ENCODE measurements at regions not wholly inside any gene's neighbourhood (a gene's known extent, or its start where the extent isn't known, plus 50 kb on each side); places are given as distances from the start of the nearest gene placed in this dataset.
"Not testable (repeated sequence)": the region's sequence is repeated elsewhere in the genome, so short reads cannot be mapped to it uniquely, and the experiment has no call there.

DNA sequence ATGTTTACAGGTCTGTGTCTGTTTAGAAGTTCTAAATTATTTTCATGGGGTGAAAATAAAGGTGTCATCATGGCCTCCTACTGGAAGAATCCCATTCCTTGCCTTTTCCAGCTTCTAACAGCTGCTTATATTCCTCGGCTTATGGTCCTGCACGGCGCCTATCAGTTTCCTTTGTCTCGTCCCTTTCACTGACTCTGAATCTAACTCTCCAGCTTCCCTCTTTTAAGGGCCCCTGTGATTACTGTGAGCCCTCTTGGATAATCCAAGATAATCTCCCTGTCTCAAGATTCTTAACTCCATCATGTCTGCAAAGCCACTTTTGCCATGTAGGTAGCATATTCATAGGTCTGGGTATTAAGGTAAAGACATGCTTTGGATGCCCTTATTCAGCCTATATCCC lies 441.0 kb upstream of the ERCC4 start:
- DNase-seq: no peak

DNA sequence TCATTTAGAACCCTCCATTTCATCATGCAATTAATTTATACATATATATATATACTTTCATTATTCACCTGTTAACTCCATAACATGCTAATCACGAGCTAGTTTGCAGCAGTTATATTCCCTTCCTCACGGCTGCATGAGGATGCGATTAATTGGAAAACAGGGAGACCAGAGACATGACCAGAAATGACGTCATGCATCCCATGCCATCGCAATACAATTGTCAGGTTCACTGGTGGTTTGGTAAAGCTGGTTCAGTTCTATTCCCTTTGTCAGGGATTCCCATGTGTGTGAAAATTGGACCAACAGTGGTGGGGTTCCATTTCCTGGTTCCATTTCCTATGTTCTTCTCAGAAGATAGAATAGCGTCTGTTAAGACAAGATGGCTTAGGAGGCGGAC lies 440.4 kb upstream of the ERCC4 start:
- no peak for DNase-seq

DNA sequence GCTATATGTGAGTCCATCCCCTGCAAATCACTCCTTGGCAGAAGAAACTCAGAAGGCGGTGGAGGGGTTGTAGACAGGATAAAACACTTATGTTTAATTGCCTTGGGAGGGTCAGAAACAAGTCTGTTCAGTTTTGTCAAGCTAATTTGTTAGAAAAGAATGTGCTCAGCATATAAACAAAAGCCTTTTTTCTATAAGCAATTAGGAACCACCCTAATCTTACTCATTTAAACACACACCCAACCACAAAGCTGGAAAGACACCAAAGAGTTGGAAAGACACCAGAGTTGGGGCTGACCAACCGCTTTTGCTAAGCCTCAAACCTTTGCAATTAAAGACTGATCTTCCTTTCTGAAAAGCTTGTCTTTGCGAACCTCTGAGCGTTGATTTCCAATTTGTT lies 439.2 kb upstream of the ERCC4 start:
- no peak for DNase-seq

DNA sequence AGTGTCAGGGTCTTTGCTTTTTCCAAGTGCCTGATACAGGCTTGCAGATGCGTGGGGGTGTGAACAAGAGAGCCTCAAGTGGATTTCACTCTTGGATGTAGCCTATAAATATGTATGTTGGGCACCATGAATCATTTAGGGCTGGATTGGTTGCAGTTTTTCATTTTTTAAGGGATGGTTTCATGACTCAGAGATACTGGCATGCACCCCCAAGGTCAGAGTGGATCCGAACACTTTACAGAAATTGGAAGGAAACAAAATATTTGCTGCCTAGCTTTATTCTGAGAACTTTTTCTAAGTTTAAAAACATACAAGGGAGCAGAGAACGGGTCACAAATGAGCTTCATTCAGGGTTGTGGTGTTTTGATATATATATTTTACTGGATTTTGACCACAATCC lies 436.8 kb upstream of the ERCC4 start:
- no peak for DNase-seq

DNA sequence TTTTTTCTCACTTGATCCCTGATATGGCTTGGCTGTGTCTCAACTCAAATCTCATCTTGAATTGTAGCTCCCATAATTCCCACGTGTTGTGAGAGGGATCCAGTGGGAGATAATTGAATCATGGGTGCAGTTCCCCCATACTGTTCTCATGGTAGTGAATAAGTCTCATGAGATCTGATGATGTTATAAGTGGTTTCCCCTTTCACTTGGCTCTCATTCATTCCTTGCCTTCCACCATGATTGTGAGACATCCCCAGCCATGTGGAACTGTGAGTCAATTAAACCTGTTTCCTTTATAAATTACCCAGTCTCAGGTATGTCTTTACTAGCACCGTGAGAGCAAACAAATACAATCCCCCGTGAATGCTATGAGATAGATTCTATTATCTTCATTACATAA lies 430.5 kb upstream of the ERCC4 start:
- DNase-seq: not testable (repeated sequence)

DNA sequence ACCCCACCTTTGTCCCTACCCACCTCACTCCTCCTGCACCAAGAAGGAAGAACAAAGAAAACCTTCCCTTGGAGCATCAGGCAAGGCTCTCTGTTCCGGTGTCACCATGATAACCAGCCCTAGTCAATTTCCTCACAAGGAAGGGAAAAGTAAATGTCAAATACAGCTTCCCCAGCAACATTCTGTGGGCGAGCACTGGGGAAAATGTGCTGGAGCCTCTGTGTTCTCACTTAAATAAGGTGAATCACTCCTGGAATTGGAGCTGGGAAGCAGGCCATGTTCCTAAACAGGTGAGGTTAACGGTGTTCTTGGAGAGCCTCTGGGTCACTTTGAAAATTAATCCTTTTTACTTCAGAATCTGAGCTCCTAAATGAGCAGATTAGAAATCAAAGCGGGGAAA lies 427.9 kb upstream of the ERCC4 start:
- DNase-seq: no peak

DNA sequence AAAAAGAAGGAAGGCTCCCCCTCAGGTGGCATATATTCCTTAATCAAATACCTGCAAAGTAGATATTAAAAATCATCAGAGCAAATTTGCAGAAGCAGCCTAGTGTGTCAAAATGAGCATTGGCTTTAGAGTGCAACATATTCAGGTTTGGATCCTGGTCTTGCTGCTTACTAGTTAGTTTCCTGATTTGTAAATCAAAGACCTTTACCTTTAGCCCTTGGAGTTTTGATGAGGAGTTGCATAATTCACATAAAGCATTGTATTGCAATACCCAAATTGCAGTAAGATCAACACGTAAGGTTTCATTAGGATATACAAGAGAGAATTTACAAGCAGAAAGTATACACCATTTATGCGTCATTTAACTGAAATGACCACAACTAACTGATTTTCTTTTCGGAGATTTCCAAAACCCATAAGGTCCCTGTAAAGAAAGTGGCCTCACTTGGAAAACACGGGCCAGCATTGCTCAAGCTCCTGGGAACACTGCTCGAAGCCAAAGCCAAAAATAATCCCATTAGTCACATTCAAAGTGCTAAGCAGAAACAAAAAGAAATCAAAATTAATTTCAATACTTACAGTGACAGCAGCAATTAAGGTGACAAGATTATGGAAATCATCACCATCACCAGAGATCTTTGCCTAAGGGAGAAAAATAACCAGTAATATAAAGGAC lies 415.9 kb upstream of the ERCC4 start:
- DNase-seq: no peak

DNA sequence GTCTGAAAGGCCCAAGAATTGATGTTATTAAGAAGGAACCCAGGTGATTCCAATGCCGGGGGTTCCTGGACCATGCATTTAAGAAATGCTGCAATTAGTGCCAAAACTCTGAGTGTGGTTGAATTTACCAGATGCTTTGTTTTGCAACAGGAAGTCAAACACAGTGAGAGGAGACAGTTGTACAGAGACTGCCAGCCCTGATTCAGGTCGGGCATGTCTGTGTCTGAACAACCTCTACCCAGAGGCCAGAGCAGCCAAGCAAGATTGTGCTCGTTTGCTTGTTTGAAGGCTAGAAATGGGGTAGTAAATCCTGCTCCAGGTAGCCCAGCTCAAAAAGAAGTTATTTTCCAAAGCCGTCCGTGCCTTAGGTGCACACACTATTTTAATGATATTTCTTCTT lies 412.4 kb upstream of the ERCC4 start:
- DNase-seq: no peak

DNA sequence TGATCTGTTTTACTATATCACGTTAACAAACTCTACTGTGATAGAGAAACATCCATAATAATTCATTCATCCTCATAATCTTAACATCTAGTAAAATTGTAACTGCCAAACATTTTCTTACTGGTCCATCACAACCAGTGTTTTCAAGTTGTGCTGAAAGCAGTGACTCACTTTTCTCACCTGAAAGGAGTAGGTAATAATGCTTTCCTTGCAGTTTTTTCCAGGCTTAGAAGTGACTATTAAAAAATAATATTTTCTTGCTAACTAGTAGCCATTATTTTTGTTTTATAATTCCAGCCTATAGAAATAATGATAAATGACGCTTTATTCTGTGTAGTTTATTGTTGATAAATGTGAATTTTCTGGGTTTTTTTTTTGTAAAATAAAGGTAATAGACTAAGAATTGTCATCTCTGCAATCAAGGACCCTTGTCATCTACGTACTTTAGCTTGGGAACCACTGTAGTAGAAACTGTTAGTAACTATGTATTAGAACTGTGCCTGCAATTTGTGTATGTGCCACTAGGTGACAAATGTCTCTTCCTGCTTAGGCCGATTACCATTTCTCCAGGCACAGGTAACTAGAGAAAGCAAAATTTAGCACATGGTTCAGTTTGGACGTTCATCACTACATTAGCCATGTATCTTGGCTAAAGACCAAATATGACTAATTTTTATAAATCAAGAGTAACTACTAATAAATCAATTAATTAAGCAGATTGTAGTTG lies 409.4 kb upstream of the ERCC4 start:
- DNase-seq: no peak

DNA sequence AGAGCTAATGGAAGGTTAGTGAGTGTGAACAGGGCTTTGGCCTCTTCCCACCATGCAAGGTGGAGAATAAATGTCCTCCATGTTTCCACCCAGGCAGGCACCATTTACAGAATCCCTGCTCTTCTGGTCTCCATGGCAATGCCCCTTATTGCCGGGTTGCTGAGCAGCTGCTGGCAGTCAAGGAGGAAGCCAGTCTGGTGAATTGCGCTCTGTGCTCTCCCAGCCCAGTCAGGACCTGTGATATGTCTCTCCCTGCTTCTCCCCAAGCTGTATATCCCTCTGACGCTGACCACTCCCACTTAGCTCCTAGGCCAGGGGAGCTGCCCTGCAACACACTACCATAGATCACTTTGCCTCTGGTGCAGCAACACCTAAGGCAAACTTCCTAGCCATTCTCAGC lies 402.1 kb upstream of the ERCC4 start:
- DNase-seq: no peak

DNA sequence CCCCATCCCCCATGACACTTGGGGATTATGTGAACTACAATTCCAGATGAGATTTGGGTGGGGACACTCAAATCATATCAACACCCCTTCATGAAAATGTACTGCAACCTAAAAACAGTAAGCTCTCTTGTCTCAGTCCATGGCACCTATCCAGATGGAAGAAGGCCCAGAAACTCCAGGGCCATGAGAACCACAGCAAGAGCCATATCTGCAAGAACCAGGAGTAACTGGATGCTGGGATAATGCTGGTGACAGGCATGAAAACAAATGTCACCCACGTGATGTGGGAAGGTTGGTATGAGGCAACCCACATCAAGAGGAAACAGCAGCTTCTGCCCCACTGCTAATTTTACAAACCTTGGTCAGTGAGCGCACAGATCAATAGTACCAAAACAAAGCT lies 400.1 kb upstream of the ERCC4 start:
- DNase-seq: no peak

DNA sequence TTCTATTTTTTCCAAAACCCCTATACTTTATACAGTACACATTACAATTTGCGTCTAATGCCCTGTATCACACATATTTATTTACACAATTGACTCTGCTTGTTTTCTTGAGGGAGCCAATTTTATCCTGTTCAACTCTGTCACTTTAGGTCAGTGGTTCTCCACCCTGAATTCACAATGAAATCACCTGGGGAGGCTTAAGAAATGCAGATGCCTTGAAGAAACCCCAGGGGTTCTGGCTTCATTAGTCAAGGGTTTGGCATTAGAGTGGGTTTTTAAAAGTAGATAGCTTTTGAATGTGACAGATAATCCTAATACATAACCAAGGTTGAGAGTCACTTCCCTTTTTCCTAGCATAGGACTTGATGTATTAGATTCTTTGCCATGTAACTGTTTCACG lies 398.6 kb upstream of the ERCC4 start:
- DNase-seq: no peak

DNA sequence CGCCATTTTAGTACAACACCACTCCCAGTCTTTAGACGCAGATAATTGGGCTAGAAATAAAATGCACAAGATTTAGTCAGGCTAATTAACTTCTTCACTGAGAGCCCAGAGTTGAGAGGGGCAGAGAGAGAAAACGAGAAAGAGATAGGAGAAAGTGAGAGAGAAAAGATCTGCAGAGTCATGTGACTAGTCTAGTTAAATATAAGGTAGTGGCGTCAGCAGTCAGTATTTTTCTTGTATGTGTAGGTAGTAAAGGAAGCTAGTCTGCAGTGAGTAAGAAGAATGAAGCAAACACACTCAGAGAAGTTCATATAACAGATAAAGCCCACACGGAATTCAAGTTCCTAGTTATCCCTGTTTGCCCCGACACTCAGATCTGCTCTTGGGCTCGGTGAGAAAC lies 392.6 kb upstream of the ERCC4 start:
- DNase-seq: no peak

DNA sequence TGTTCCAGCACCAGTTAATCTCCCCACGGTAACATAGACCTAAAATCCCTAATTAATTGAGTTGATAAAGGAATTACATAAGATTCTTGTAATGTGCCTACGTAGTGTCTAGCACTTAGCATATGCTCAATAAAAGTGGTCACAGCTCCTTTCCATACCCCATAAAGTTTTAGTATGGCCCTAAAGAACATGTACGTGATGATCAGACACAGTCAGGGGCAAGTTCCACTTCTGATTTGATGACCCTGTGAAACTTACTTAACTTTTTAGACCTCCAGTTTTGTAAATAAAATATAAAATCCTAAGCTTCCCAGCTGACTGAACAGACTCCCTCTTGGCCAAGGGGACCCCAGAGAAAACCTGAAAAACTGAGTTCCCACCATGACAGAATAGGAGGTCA lies 391.3 kb upstream of the ERCC4 start:
- DNase-seq: no peak

DNA sequence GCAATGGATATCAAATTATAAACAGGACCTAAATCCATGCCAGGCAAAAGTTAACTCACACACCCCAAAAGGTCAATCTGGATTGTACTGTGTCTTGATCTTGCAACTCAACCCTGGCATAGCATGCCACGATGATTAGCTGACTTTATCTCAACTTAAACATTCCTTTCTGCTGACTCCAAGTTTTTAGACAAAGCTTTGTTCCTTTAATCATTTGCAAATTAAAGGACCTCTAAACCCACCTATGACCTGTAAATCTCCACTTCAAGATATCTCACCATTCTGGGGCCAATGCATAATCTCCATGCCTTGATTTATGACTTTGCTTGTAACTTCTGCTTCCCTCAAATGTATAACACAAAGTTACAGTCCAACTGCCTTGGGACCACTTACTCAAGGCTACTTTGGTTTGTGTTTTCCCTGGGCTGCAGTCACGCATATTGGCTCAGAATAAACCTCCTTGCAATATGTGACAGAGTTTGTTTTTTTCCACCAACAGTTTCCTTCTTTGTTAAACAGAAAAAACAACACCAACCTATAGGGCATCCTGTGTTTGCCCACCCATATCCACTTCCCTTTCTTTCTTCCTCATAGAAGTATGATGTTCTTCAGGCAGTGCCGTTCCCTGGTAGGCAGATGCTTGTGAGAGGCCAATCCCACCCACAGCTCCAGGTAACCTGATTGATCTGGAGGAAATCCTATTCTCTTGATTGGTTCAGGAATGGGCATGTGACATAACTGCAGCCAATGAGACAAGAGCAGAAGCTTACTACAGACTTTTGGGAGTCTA lies 390.6 kb upstream of the ERCC4 start:
- no peak for DNase-seq

DNA sequence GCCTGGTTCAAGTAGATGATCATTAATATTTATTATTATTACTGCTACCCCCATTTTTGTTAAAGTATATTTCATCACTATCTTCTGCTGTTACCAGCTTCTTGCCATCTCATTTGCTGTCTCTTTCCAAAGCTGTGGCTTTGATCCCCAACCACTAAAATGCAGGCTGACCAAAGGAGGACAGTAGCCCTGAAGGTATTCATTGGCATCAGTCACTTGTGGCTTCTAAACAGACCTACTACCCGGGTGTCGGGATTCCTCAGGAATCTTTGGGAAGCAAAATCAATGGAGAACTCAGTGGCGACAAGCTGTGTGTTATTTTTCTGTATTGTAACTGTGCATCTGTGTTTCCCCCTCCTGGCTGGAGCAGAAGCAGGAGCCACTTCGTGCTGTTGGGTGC lies 379.2 kb upstream of the ERCC4 start:
- DNase-seq: no peak

DNA sequence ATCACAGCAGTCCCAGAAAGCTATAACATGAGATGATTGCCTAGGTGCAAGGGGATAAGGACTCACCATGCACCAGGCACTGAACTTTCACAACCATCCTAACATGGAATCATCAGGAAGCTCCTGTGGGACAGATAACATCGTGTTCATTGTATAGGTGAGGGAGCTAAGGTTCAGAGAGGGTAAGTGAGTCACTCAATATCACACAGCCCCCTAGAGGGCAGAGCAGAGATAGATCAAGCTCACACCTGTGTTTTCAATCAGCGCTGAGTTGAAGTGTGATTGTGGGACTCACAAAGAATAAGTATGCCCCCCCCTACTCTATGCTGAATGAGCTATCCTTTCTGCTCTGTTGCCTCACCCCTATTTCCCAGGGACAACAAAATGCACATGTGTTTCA lies 377.7 kb upstream of the ERCC4 start:
- DNase-seq: no peak

DNA sequence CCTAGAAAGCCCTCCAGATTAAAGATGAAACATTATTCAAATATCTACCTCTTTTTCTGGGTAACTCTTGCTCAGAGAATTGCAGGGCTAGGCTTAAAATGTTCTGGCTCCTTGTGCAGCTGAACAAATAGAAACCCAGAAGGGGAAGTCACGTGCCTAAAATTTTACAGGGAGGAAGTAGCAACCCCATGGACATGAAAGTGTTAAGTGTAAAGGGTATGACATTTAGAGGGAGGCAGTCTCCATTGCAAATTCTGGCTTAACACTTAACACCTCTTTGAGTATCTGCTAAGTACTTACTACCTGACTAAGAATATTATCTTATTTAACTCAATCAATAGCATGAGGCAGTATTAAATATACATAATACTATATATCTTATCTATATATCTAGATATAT lies 376.1 kb upstream of the ERCC4 start:
- DNase-seq: no peak

DNA sequence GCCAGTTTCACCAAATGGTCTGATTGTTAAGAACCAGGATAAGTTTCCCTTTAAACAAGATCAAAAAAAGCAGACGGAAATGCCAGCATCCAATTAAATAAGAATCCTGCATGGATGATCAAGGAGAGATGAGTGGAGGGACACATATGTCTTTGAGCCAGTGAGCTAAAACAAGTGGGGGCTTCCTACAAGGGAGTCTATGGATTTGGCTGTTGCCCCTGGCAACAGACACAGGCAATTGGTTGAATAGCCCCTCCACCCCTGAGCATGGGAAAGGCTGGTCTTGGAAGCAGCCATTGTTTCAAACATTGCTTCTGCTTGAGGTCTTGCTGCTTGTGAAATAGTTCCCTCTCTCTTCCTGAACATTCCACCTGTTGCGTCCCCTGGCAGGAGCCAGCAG lies 374.7 kb upstream of the ERCC4 start:
- DNase-seq: no peak

DNA sequence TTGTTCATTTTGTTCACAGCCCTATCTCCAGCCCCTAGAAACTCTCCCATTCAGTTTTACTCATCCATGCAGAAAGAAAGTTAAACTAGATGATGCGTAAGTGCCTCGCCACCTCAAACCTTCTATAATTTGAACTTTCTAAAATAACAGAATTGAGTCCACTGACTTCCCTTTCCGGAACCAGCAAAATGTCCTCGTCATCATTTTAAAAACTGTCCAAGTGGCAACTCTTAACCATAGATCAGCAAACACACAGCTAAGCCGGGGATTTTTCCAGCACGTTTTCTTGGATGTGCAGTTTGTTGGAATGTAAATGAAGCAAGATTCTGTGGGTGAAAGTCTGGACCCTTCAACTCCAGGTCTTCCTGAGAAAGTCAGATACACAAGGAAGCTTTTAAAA lies 369.7 kb upstream of the ERCC4 start:
- no peak for DNase-seq

DNA sequence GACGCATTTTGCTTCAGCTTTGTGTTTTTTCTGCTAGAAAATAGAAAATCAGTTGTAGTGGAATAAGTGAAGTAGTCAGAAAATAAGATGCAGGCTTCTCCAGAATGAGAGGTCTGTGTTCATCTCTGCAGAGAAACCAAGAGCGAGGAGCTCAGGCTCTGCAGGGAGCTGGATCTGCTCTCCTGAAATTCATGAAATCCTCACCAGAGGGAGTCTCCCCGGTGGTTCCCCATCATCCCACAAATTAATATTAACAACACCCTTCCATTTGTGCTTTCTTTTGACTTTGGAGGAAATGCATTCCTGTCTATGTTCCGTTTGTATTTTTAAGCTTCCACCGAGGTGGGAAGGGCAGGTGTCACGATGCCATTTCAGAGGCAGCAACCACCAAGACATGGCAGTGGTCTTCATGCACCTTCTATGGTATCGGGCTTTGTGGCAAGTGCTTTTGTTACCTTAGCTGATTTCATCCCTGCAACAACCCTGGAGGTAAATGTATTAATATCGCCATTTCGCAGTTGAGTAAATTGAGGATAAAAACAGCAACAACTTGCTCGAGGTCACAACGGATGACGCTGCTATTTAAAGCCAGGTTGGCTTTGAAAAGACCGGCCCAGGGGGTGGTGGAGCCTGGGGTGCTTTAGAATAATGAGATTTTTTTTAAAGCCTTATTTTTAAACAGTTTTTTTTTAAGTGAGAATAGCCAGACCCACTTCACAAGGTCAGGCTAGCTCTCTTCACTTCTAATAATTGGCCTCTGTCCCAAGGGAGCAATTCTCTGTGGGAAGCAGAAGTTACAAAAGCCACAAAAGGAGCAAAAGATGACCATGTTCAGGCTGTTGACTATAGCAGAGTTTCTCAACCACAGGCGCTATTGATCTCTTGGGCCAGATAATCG lies 367.6 kb upstream of the ERCC4 start:
- DNase-seq: no peak

DNA sequence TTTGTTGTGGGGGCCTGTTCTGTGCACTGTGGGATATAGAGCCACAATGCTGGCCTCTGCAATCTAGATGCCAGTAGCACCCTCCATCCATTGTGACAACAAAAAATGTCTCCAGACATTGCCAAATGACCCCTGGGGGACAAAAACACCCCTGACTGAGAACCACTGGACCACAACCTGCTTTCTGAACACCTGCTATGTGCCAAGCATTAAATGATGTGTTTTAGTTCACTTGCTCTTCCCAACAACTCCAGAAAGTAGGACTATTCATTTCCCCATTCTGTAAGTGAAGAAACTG lies 367.0 kb upstream of the ERCC4 start:
- no peak for DNase-seq

DNA sequence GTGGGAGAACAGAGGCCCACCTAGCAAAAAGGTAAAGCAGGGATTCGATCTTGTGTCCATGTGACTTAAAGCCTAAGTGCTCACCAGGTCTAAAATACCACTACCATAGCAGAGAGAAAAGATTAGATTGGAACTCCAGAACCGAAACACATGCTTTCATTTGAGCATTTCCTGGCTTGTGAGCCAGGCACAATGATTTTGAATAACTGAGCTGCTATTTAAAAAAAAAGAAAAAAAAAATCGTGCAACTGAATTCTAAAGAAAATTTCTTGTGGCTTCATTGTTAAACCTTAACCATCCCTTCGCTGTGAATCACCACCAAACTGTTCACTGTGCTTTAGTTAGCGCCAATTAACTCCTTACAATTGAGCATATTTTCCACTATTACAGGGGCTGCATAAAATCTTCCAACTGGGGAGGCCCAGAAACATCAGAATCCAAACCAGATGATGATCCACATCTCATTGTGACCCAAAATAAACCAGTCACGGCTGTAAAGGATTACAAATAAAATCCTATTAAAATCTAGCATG lies 366.4 kb upstream of the ERCC4 start:
- no peak for DNase-seq

All from right forelimb (tissue), 1 donor.